ENCODE measurements at regions not wholly inside any gene's neighbourhood (a gene's known extent, or its start where the extent isn't known, plus 50 kb on each side); places are given as distances from the start of the nearest gene placed in this dataset.

DNA sequence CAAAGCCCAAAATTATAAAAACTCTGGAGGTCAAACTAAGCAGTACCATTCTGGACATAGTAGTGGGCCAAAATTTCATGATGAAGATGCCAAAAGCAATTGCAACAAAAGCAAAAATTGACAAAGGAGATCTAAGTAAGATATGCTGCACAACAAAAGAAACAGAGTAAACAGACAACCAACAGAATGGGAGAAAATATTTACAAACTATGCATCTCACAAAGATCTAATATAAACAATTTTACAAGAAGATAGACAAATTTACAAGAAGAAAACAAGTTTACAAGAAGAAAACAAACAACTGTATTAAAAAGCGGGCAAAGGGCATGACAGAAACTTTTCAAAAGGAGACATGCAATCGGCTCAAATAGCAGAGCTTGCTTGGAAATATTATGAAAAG lies 396.9 kb downstream of the CDH9 start:
- TF ChIP-seq EZH2 (IDR thresholded peaks at IDR 0.05; ENCODE audit: borderline replicate concordance, low read depth, low read length, severe bottlenecking) (no peak), POLR2AphosphoS5 (IDR thresholded peaks at IDR 0.05; ENCODE audit: insufficient read depth, low read depth, low read length) (no peak), POLR2A (IDR thresholded peaks at IDR 0.05; ENCODE audit: low read depth, low read length) (no peak), MYC (IDR thresholded peaks at IDR 0.05; ENCODE audit: low read depth, low read length) (no peak), GATA2 (IDR thresholded peaks at IDR 0.05; ENCODE audit: insufficient read depth, insufficient read length, low read depth, low read length) (no peak), FOS (IDR thresholded peaks at IDR 0.05; ENCODE audit: borderline replicate concordance, insufficient read depth, low read length) (no peak)
- TF ChIP-seq, protein P1, sequence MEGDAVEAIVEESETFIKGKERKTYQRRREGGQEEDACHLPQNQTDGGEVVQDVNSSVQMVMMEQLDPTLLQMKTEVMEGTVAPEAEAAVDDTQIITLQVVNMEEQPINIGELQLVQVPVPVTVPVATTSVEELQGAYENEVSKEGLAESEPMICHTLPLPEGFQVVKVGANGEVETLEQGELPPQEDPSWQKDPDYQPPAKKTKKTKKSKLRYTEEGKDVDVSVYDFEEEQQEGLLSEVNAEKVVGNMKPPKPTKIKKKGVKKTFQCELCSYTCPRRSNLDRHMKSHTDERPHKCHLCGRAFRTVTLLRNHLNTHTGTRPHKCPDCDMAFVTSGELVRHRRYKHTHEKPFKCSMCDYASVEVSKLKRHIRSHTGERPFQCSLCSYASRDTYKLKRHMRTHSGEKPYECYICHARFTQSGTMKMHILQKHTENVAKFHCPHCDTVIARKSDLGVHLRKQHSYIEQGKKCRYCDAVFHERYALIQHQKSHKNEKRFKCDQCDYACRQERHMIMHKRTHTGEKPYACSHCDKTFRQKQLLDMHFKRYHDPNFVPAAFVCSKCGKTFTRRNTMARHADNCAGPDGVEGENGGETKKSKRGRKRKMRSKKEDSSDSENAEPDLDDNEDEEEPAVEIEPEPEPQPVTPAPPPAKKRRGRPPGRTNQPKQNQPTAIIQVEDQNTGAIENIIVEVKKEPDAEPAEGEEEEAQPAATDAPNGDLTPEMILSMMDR (IDR thresholded peaks at IDR 0.05; ENCODE audit: extremely low read depth in 1 of 2, insufficient read depth in 1 of 2, low read depth in 1 of 2, low read length in 2 of 2), result no peak
- TF ChIP-seq, protein P2, sequence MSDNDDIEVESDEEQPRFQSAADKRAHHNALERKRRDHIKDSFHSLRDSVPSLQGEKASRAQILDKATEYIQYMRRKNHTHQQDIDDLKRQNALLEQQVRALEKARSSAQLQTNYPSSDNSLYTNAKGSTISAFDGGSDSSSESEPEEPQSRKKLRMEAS (IDR thresholded peaks at IDR 0.05; ENCODE audit: insufficient read depth, insufficient read length), result no peak
